ENCODE measurements at regions not wholly inside any gene's neighbourhood (a gene's known extent, or its start where the extent isn't known, plus 50 kb on each side); places are given as distances from the start of the nearest gene placed in this dataset.
"Not testable (repeated sequence)": the region's sequence is repeated elsewhere in the genome, so short reads cannot be mapped to it uniquely, and the experiment has no call there.

GRCh38 chr12:90593596-90594295 lies 361.2 kb downstream of the CCER1 start:
- no peak for DNase-seq (ENCODE audit: low read depth)

- DNase-seq (ENCODE audit: low read depth) = no peak
Observed at GRCh38 chr12:90589956-90590355, 365.0 kb downstream of the CCER1 start.

- no peak for DNase-seq (ENCODE audit: low read depth)
Observed at GRCh38 chr12:90585640-90586304, 369.2 kb downstream of the CCER1 start.

- no peak for DNase-seq (ENCODE audit: low read depth)
Observed at GRCh38 chr12:90576707-90577106, 378.3 kb downstream of the CCER1 start.

- DNase-seq (ENCODE audit: low read depth) = no peak
Observed at GRCh38 chr12:90575995-90576394, 379.0 kb downstream of the CCER1 start.

- no peak for DNase-seq (ENCODE audit: low read depth)
Observed at GRCh38 chr12:90574676-90575075, 380.3 kb downstream of the CCER1 start.

GRCh38 chr12:90572778-90573177 lies 382.2 kb downstream of the CCER1 start:
- no peak for DNase-seq (ENCODE audit: low read depth)

GRCh38 chr12:90569685-90570084 lies 385.3 kb downstream of the CCER1 start:
- DNase-seq (ENCODE audit: low read depth) = no peak

- DNase-seq (ENCODE audit: low read depth) = no peak
Observed at GRCh38 chr12:90562671-90563070, 392.3 kb downstream of the CCER1 start.

GRCh38 chr12:90548595-90548994 lies 406.4 kb downstream of the CCER1 start:
- no peak for DNase-seq (ENCODE audit: low read depth)

GRCh38 chr12:90546511-90546910 lies 408.5 kb downstream of the CCER1 start:
- no peak for DNase-seq (ENCODE audit: low read depth)

GRCh38 chr12:90543841-90544240 lies 411.1 kb downstream of the CCER1 start:
- no peak for DNase-seq (ENCODE audit: low read depth)

GRCh38 chr12:90543374-90543773 lies 411.6 kb downstream of the CCER1 start:
- DNase-seq (ENCODE audit: low read depth) = no peak

- DNase-seq (ENCODE audit: low read depth) = not testable (repeated sequence)
Observed at GRCh38 chr12:90542852-90543251, 412.1 kb downstream of the CCER1 start.

GRCh38 chr12:90533828-90534227 lies 421.1 kb downstream of the CCER1 start:
- not testable (repeated sequence) for DNase-seq (ENCODE audit: low read depth)

GRCh38 chr12:90520002-90520734 lies 434.8 kb downstream of the CCER1 start:
- no peak for DNase-seq (ENCODE audit: low read depth)

GRCh38 chr12:90519285-90519684 lies 435.7 kb downstream of the CCER1 start:
- DNase-seq (ENCODE audit: low read depth) = no peak

GRCh38 chr12:90515199-90516175 lies 439.5 kb downstream of the CCER1 start:
- no peak for DNase-seq (ENCODE audit: low read depth)

GRCh38 chr12:90514325-90514724 lies 440.7 kb downstream of the CCER1 start:
- DNase-seq (ENCODE audit: low read depth) = no peak

GRCh38 chr12:90512518-90512917 lies 442.5 kb downstream of the CCER1 start:
- DNase-seq (ENCODE audit: low read depth) = no peak

GRCh38 chr12:90510948-90511347 lies 444.0 kb downstream of the CCER1 start:
- no peak for DNase-seq (ENCODE audit: low read depth)

GRCh38 chr12:90504806-90505205 lies 450.2 kb downstream of the CCER1 start:
- DNase-seq (ENCODE audit: low read depth) = no peak
